CD4-positive, alpha-beta T cell treated with Interleukin-15 for 1 hour (primary cell): ENCODE measurements at regions not wholly inside any gene's neighbourhood (a gene's known extent, or its start where the extent isn't known, plus 50 kb on each side); places are given as distances from the start of the nearest gene placed in this dataset.

Experiments
- DNase-seq: peaks from one replicate; pipeline ENCODE4 v3.0.0-alpha.2; 2020

GRCh38 chr13:86758116-86758515, 913.1 kb upstream of the SLITRK5 start:
- no peak for DNase-seq

GRCh38 chr13:86760620-86761019, 910.6 kb upstream of the SLITRK5 start:
- DNase-seq, result no peak

GRCh38 chr13:86765462-86765861, 905.7 kb upstream of the SLITRK5 start:
- DNase-seq, result no peak

GRCh38 chr13:86788616-86789015, 882.6 kb upstream of the SLITRK5 start:
- DNase-seq, result no peak

- no peak for DNase-seq
Measured at GRCh38 chr13:86792153-86792651, 879.0 kb upstream of the SLITRK5 start.

GRCh38 chr13:86795858-86796257, 875.3 kb upstream of the SLITRK5 start:
- DNase-seq, result no peak

GRCh38 chr13:86810361-86810760, 860.8 kb upstream of the SLITRK5 start:
- DNase-seq, result no peak

- no peak for DNase-seq
Measured at GRCh38 chr13:86813198-86813597, 858.0 kb upstream of the SLITRK5 start.

- no peak for DNase-seq
Measured at GRCh38 chr13:86825410-86825809, 845.8 kb upstream of the SLITRK5 start.

- no peak for DNase-seq
Measured at GRCh38 chr13:86826232-86826631, 844.9 kb upstream of the SLITRK5 start.

GRCh38 chr13:86830046-86830445, 841.1 kb upstream of the SLITRK5 start:
- DNase-seq, result no peak

- no peak for DNase-seq
Measured at GRCh38 chr13:86831084-86831483, 840.1 kb upstream of the SLITRK5 start.

- DNase-seq, result no peak
Measured at GRCh38 chr13:86838411-86839120, 832.6 kb upstream of the SLITRK5 start.

GRCh38 chr13:86839221-86839620, 832.0 kb upstream of the SLITRK5 start:
- DNase-seq, result no peak

- DNase-seq, result no peak
Measured at GRCh38 chr13:86840250-86841191, 830.6 kb upstream of the SLITRK5 start.

- no peak for DNase-seq
Measured at GRCh38 chr13:86841264-86841663, 829.9 kb upstream of the SLITRK5 start.

- no peak for DNase-seq
Measured at GRCh38 chr13:86846501-86846900, 824.7 kb upstream of the SLITRK5 start.

GRCh38 chr13:86848716-86849115, 822.5 kb upstream of the SLITRK5 start:
- DNase-seq, result no peak

GRCh38 chr13:86856991-86857390, 814.2 kb upstream of the SLITRK5 start:
- DNase-seq, result no peak

- DNase-seq, result no peak
Measured at GRCh38 chr13:86858216-86858615, 813.0 kb upstream of the SLITRK5 start.

GRCh38 chr13:86862137-86862536, 809.0 kb upstream of the SLITRK5 start:
- no peak for DNase-seq

GRCh38 chr13:86864376-86864775, 806.8 kb upstream of the SLITRK5 start:
- DNase-seq, result no peak

- no peak for DNase-seq
Measured at GRCh38 chr13:86870444-86870843, 800.7 kb upstream of the SLITRK5 start.

GRCh38 chr13:86877441-86877840, 793.7 kb upstream of the SLITRK5 start:
- DNase-seq, result no peak
